ENCODE measurements at regions not wholly inside any gene's neighbourhood (a gene's known extent, or its start where the extent isn't known, plus 50 kb on each side); places are given as distances from the start of the nearest gene placed in this dataset.

- intact Hi-C loops (cut with micrococcal nuclease) = no loop called here
- no peak overlapping the region for H3K4me2 ChIP-seq (ENCODE audit: insufficient read depth, low read length)
- CTCF ChIA-PET (ENCODE audit: low intra/inter-chr PET ratio) = no interaction called here
- no peak for TF ChIP-seq ZNF717 (CRISPR knock-in tag; IDR thresholded peaks at IDR 0.05)
- no peak for TF ChIP-seq GTF2F1 (IDR thresholded peaks at IDR 0.05; ENCODE audit: low read depth, low read length)
- no peak for TF ChIP-seq RB1 (IDR thresholded peaks at IDR 0.05; ENCODE audit: low read depth)
- TF ChIP-seq RNF219 (CRISPR knock-in tag; IDR thresholded peaks at IDR 0.05) = no peak
- no peak for TF ChIP-seq LARP7 (IDR thresholded peaks at IDR 0.05)
- no peak for TF ChIP-seq ZNF239 (CRISPR knock-in tag; IDR thresholded peaks at IDR 0.05)
- TF ChIP-seq BRD4 (IDR thresholded peaks at IDR 0.05) = no peak
- no peak for TF ChIP-seq ZBTB5 (IDR thresholded peaks at IDR 0.05)
- no peak for TF ChIP-seq KLF16 (IDR thresholded peaks at IDR 0.05)
- TF ChIP-seq SRSF3 (IDR thresholded peaks at IDR 0.05; ENCODE audit: insufficient read depth, low read length) = no peak
- TF ChIP-seq CREB3L1 (IDR thresholded peaks at IDR 0.05; ENCODE audit: borderline replicate concordance, low read depth) = no peak
- TF ChIP-seq THAP7 (CRISPR knock-in tag; IDR thresholded peaks at IDR 0.05) = no peak
- TF ChIP-seq HOXB6 (CRISPR knock-in tag; IDR thresholded peaks at IDR 0.05; ENCODE audit: borderline replicate concordance) = no peak
- TF ChIP-seq MLX (CRISPR knock-in tag; conservative IDR thresholded peaks at IDR 0.05) = no peak
Observed at GRCh38 chr1:95402780-95403179, 168.8 kb downstream of the RWDD3 start.

More at GRCh38 chr1:95402780-95403179, 168.8 kb downstream of the RWDD3 start:
- no peak overlapping the region for H3K27ac ChIP-seq (ENCODE audit: extremely low read depth, low read depth, low read length)
- no peak for ATAC-seq
- H3K9ac ChIP-seq (ENCODE audit: insufficient read depth in 1 of 2, low read depth in 2 of 2, low read length in 2 of 2) = no peak overlapping the region
- H3K4me3 ChIP-seq = no peak overlapping the region
- H3K9me1 ChIP-seq (ENCODE audit: control insufficient read depth, insufficient read depth, low read length) = no peaks in the 10 kb centered on the region
- no peak for DNase-seq (ENCODE audit: extremely low read depth in 1 of 4, low spot score in 3 of 4)
- no peak overlapping the region for H2AFZ ChIP-seq (ENCODE audit: low read depth, low read length)
- WGBS (ENCODE audit: insufficient coverage, low coverage, missing lambda C conversion rate) = 0% methylated on average over 2 of the region's 2 CpGs
- no peaks in the 10 kb centered on the region for H3K79me2 ChIP-seq (ENCODE audit: control insufficient read depth, insufficient read depth, low read length)
- in situ Hi-C loops (cut with MboI) = no loop called here
- no TSS peak for BruUV-seq (replicated peaks)
- no peaks in the 10 kb centered on the region for H3K4me1 ChIP-seq (replicated peaks in 1 of 2; ENCODE audit: control insufficient read depth in 2 of 2, insufficient read depth in 2 of 2, low read length in 2 of 2)
- no peaks in the 10 kb centered on the region for H3K27me3 ChIP-seq (ENCODE audit: control insufficient read depth in 2 of 2, insufficient read depth in 2 of 2, low read length in 2 of 2)
- H3K9me3 ChIP-seq (replicated peaks; ENCODE audit: control insufficient read depth, insufficient read depth, low read depth, low read length) = no peaks in the 10 kb centered on the region
- POLR2A ChIA-PET = no interaction called here
- no peak for FAIRE-seq
- H3K36me3 ChIP-seq (ENCODE audit: control insufficient read depth, insufficient read depth, low read length) = no peaks in the 10 kb centered on the region
- no peaks in the 10 kb centered on the region for H4K20me1 ChIP-seq (replicated peaks; ENCODE audit: control insufficient read depth, insufficient read depth, low read length)
